ENCODE measurements at regions not wholly inside any gene's neighbourhood (a gene's known extent, or its start where the extent isn't known, plus 50 kb on each side); places are given as distances from the start of the nearest gene placed in this dataset.

GRCh38 chr3:103785017-103785416 is 1350.2 kb downstream of the ZPLD1 start:
- intact Hi-C loops (cut with DNase I) = no loop called here
- Histone ChIP-seq H3K4me3 (no peak overlapping the region), H3K27me3 (no peaks in the 10 kb centered on the region), H3K36me3 (no peaks in the 10 kb centered on the region), H3K4me1 (no peaks in the 10 kb centered on the region), H3K27ac (no peak overlapping the region), H3K9me3 (no peaks in the 10 kb centered on the region)
- DNase-seq (ENCODE audit: extremely low spot score in 2 of 2) = no peak
- TF ChIP-seq POLR2A (IDR thresholded peaks at IDR 0.05) (no peak), POLR2AphosphoS5 (IDR thresholded peaks at IDR 0.05; ENCODE audit: insufficient read depth in 1 of 2, low read depth in 1 of 2) (no peak), CTCF (IDR thresholded peaks at IDR 0.05) (no peak)

GRCh38 chr3:103785537-103785936 is 1350.7 kb downstream of the ZPLD1 start:
- no peaks in the 10 kb centered on the region for H3K27me3 ChIP-seq
- TF ChIP-seq CTCF (IDR thresholded peaks at IDR 0.05) (no peak), POLR2A (IDR thresholded peaks at IDR 0.05) (no peak), POLR2AphosphoS5 (IDR thresholded peaks at IDR 0.05; ENCODE audit: insufficient read depth in 1 of 2, low read depth in 1 of 2) (no peak)
- H3K4me1 ChIP-seq = no peaks in the 10 kb centered on the region
- no peak for DNase-seq (ENCODE audit: extremely low spot score in 2 of 2)
- H3K36me3 ChIP-seq = no peaks in the 10 kb centered on the region
- H3K27ac ChIP-seq = no peak overlapping the region
- intact Hi-C loops (cut with DNase I) = no loop called here
- H3K4me3 ChIP-seq = no peak overlapping the region
- no peaks in the 10 kb centered on the region for H3K9me3 ChIP-seq

GRCh38 chr3:103786296-103786695 is 1351.5 kb downstream of the ZPLD1 start:
- intact Hi-C loops (cut with DNase I) = no loop called here

GRCh38 chr3:103787164-103787871 is 1352.5 kb downstream of the ZPLD1 start:
- Histone ChIP-seq H3K4me3 (no peak overlapping the region), H3K9me3 (no peaks in the 10 kb centered on the region), H3K27ac (no peak overlapping the region), H3K27me3 (no peaks in the 10 kb centered on the region), H3K4me1 (no peaks in the 10 kb centered on the region), H3K36me3 (no peaks in the 10 kb centered on the region)
- no peak for DNase-seq (ENCODE audit: extremely low spot score in 2 of 2)
- TF ChIP-seq POLR2AphosphoS5 (IDR thresholded peaks at IDR 0.05; ENCODE audit: insufficient read depth in 1 of 2, low read depth in 1 of 2) (no peak), POLR2A (IDR thresholded peaks at IDR 0.05) (no peak), CTCF (IDR thresholded peaks at IDR 0.05) (no peak)
- intact Hi-C loops (cut with DNase I) = no loop called here

More at GRCh38 chr3:103786296-103786695, 1351.5 kb downstream of the ZPLD1 start:
- no peaks in the 10 kb centered on the region for H3K4me1 ChIP-seq
- H3K27ac ChIP-seq = no peak overlapping the region
- H3K4me3 ChIP-seq = no peak overlapping the region
- H3K9me3 ChIP-seq = no peaks in the 10 kb centered on the region
- no peaks in the 10 kb centered on the region for H3K27me3 ChIP-seq
- no peak for DNase-seq (ENCODE audit: extremely low spot score in 2 of 2)
- no peaks in the 10 kb centered on the region for H3K36me3 ChIP-seq
- TF ChIP-seq POLR2A (IDR thresholded peaks at IDR 0.05) (no peak), POLR2AphosphoS5 (IDR thresholded peaks at IDR 0.05; ENCODE audit: insufficient read depth in 1 of 2, low read depth in 1 of 2) (no peak), CTCF (IDR thresholded peaks at IDR 0.05) (no peak)

- H3K4me3 ChIP-seq = no peak overlapping the region
Observed at GRCh38 chr3:103787879-103788278, 1353.1 kb downstream of the ZPLD1 start.

More at GRCh38 chr3:103787879-103788278, 1353.1 kb downstream of the ZPLD1 start:
- no peak overlapping the region for H3K27ac ChIP-seq
- no peaks in the 10 kb centered on the region for H3K4me1 ChIP-seq
- no peaks in the 10 kb centered on the region for H3K27me3 ChIP-seq
- no peaks in the 10 kb centered on the region for H3K9me3 ChIP-seq
- TF ChIP-seq CTCF (IDR thresholded peaks at IDR 0.05) (no peak), POLR2AphosphoS5 (IDR thresholded peaks at IDR 0.05; ENCODE audit: insufficient read depth in 1 of 2, low read depth in 1 of 2) (no peak), POLR2A (IDR thresholded peaks at IDR 0.05) (no peak)
- intact Hi-C loops (cut with DNase I) = no loop called here
- no peaks in the 10 kb centered on the region for H3K36me3 ChIP-seq
- no peak for DNase-seq (ENCODE audit: extremely low spot score in 2 of 2)
